HG02885 (cell line): ENCODE measurements at regions not wholly inside any gene's neighbourhood (a gene's known extent, or its start where the extent isn't known, plus 50 kb on each side); places are given as distances from the start of the nearest gene placed in this dataset.
"Not testable (repeated sequence)": the region's sequence is repeated elsewhere in the genome, so short reads cannot be mapped to it uniquely, and the experiment has no call there.

Experiments
- ATAC-seq: cut with Tn5 transposase; IDR thresholded peaks from one replicate; pipeline ENCODE4 v1.9.1; 2021; ENCODE audit warnings: mild to moderate bottlenecking; ENCODE audit not compliant: unreplicated experiment, poor library complexity

- ATAC-seq = no peak
These were observed 57.2 kb upstream of the SEC14L1 start for GRCh38 chr17:77083531-77083930.

GRCh38 chr17:77085926-77086432 is 54.8 kb upstream of the SEC14L1 start:
- no peak for ATAC-seq

GRCh38 chr17:77086433-77087010 is 54.2 kb upstream of the SEC14L1 start:
- no peak for ATAC-seq

GRCh38 chr17:77087650-77088454 is 52.9 kb upstream of the SEC14L1 start:
- ATAC-seq = no peak

GRCh38 chr17:77088455-77089123 is 52.2 kb upstream of the SEC14L1 start:
- ATAC-seq = peak; percentile 88

- no peak for ATAC-seq
These were observed 51.7 kb upstream of the SEC14L1 start for GRCh38 chr17:77089124-77089490.

GRCh38 chr17:77089949-77090348 is 50.8 kb upstream of the SEC14L1 start:
- ATAC-seq = not testable (repeated sequence)

- ATAC-seq = no peak
These were observed 50.3 kb upstream of the SEC14L1 start for GRCh38 chr17:77090476-77090875.
